AG08395 (cell line): ENCODE measurements at regions not wholly inside any gene's neighbourhood (a gene's known extent, or its start where the extent isn't known, plus 50 kb on each side); places are given as distances from the start of the nearest gene placed in this dataset.

Experiments used
- DNase-seq: peaks from one replicate; pipeline ENCODE4 v3.0.0; 2012; ENCODE audit warnings: mixed read lengths, low spot score

- no peak for DNase-seq
Observed at GRCh38 chr2:188065386-188065785, 226.3 kb upstream of the GULP1 start.

- DNase-seq, result no peak
Observed at GRCh38 chr2:188068093-188068492, 223.6 kb upstream of the GULP1 start.

GRCh38 chr2:188076149-188077056 lies 215.3 kb upstream of the GULP1 start:
- DNase-seq, result no peak

- DNase-seq, result no peak
Observed at GRCh38 chr2:188077757-188078156, 213.9 kb upstream of the GULP1 start.

- no peak for DNase-seq
Observed at GRCh38 chr2:188078534-188078933, 213.1 kb upstream of the GULP1 start.

GRCh38 chr2:188079196-188079595 lies 212.5 kb upstream of the GULP1 start:
- DNase-seq, result peak; percentile 78

GRCh38 chr2:188085421-188085820 lies 206.3 kb upstream of the GULP1 start:
- DNase-seq, result no peak

- no peak for DNase-seq
Observed at GRCh38 chr2:188089901-188090300, 201.8 kb upstream of the GULP1 start.

- no peak for DNase-seq
Observed at GRCh38 chr2:188091220-188091619, 200.5 kb upstream of the GULP1 start.

GRCh38 chr2:188092734-188093133 lies 198.9 kb upstream of the GULP1 start:
- no peak for DNase-seq

- no peak for DNase-seq
Observed at GRCh38 chr2:188096910-188097309, 194.8 kb upstream of the GULP1 start.

GRCh38 chr2:188102881-188103280 lies 188.8 kb upstream of the GULP1 start:
- DNase-seq, result no peak

- DNase-seq, result peak; percentile 18
Observed at GRCh38 chr2:188114014-188114413, 177.7 kb upstream of the GULP1 start.

GRCh38 chr2:188117706-188118105 lies 174.0 kb upstream of the GULP1 start:
- DNase-seq, result no peak

- DNase-seq, result no peak
Observed at GRCh38 chr2:188118431-188118830, 173.2 kb upstream of the GULP1 start.

- no peak for DNase-seq
Observed at GRCh38 chr2:188119112-188119838, 172.4 kb upstream of the GULP1 start.

GRCh38 chr2:188122985-188123384 lies 168.7 kb upstream of the GULP1 start:
- DNase-seq, result no peak

- no peak for DNase-seq
Observed at GRCh38 chr2:188129677-188130076, 162.0 kb upstream of the GULP1 start.

- DNase-seq, result no peak
Observed at GRCh38 chr2:188130317-188130716, 161.4 kb upstream of the GULP1 start.

- DNase-seq, result no peak
Observed at GRCh38 chr2:188131281-188131680, 160.4 kb upstream of the GULP1 start.

- DNase-seq, result no peak
Observed at GRCh38 chr2:188132385-188132784, 159.3 kb upstream of the GULP1 start.

- no peak for DNase-seq
Observed at GRCh38 chr2:188134241-188134640, 157.4 kb upstream of the GULP1 start.

- DNase-seq, result no peak
Observed at GRCh38 chr2:188138313-188138712, 153.4 kb upstream of the GULP1 start.
